Endothelial cell of umbilical vein (primary cell): ENCODE measurements at regions not wholly inside any gene's neighbourhood (a gene's known extent, or its start where the extent isn't known, plus 50 kb on each side); places are given as distances from the start of the nearest gene placed in this dataset.

ENCODE experiments used
- CTCF ChIP-seq, 2 donors: IDR thresholded peaks; 1 replicate in 1 of 2; 2 replicates in 1 of 2; pipeline ENCODE4 v1.5.1; 2011; ENCODE audit warnings: low read length in 2 of 2, mild to moderate bottlenecking in 2 of 2, moderate library complexity in 2 of 2, control low read depth in 1 of 2, inconsistent platforms in 1 of 2, low read depth in 1 of 2; ENCODE audit not compliant: insufficient read depth in 1 of 2; ENCODE audit errors: extremely low read depth in 1 of 2
- EZH2 ChIP-seq: IDR thresholded peaks from 2 replicates; pipeline ENCODE4 v1.6.1; 2012; ENCODE audit warnings: borderline replicate concordance, low read depth, mild to moderate bottlenecking, moderate library complexity, low read length, inconsistent platforms; ENCODE audit not compliant: severe bottlenecking
- GATA2 ChIP-seq: IDR thresholded peaks from 2 replicates; pipeline ENCODE4 v1.7.0; 2011; ENCODE audit warnings: low read depth, mild to moderate bottlenecking, moderate library complexity, mixed read lengths, low read length; ENCODE audit not compliant: insufficient read length, insufficient read depth
- JUN ChIP-seq: IDR thresholded peaks from 2 replicates; pipeline ENCODE4 v1.6.1; 2011; ENCODE audit warnings: borderline replicate concordance, low read depth; ENCODE audit not compliant: insufficient read length, insufficient read depth
- MAX ChIP-seq: IDR thresholded peaks from 2 replicates; pipeline ENCODE4 v1.6.1; 2011; ENCODE audit not compliant: insufficient read depth, insufficient read length
- POLR2A ChIP-seq: IDR thresholded peaks from 2 replicates; pipeline ENCODE4 v1.6.1; 2012; ENCODE audit warnings: low read depth, mild to moderate bottlenecking, control low read depth, low read length
- POLR2AphosphoS5 ChIP-seq: IDR thresholded peaks from 2 replicates; pipeline ENCODE4 v1.6.1; 2012; ENCODE audit warnings: low read depth, mild to moderate bottlenecking, control low read depth, low read length, moderate library complexity; ENCODE audit not compliant: insufficient read depth

- TF ChIP-seq CTCF (IDR thresholded peaks at IDR 0.05; ENCODE audit: extremely low read depth in 1 of 2, insufficient read depth in 1 of 2, low read depth in 1 of 2, low read length in 2 of 2): no peak
- no peak for TF ChIP-seq POLR2A
- no peak for TF ChIP-seq MAX
- TF ChIP-seq JUN: no peak
- TF ChIP-seq EZH2: no peak
- no peak for TF ChIP-seq GATA2
- TF ChIP-seq POLR2AphosphoS5: no peak
Measured at GRCh38 chr5:13215370-13215769, 729.1 kb downstream of the DNAH5 start.
